Small intestine (tissue), 7 donors: ENCODE measurements at regions not wholly inside any gene's neighbourhood (a gene's known extent, or its start where the extent isn't known, plus 50 kb on each side); places are given as distances from the start of the nearest gene placed in this dataset.

ENCODE experiments used
- DNase-seq, 2 donors: peaks; one replicate each; pipeline versions ENCODE4 v3.0.0 to v3.0.0-alpha.2; 2013
- FAIRE-seq: peaks from 2 replicates; lab custom pipeline; 2012; peaks lifted over from hg19 to GRCh38; lab: Jason Lieb, UNC
- H3K27ac ChIP-seq, 3 donors: one replicate each; pipeline ENCODE4 v1.5.1; 2013; ENCODE audit warnings: low read length in 2 of 3, mild to moderate bottlenecking in 2 of 3, control low read depth in 1 of 3, inconsistent platforms in 1 of 3, low read depth in 1 of 3, moderate library complexity in 1 of 3
- H3K27me3 ChIP-seq, 3 donors: one replicate each; pipeline ENCODE4 v1.6.1; 2013; ENCODE audit warnings: low read length in 3 of 3, inconsistent platforms in 1 of 3; ENCODE audit not compliant: control insufficient read depth in 3 of 3, insufficient read depth in 3 of 3
- H3K36me3 ChIP-seq, 3 donors: one replicate each; pipeline ENCODE4 v1.6.1; 2013; ENCODE audit warnings: low read length in 3 of 3, inconsistent platforms in 1 of 3, low read depth in 1 of 3, mild to moderate bottlenecking in 1 of 3, moderate library complexity in 1 of 3; ENCODE audit not compliant: control insufficient read depth in 3 of 3, insufficient read depth in 2 of 3
- H3K4me1 ChIP-seq, 3 donors: one replicate each; pipeline ENCODE4 v1.6.1; 2013; ENCODE audit warnings: low read length in 2 of 3, inconsistent platforms in 1 of 3, low read depth in 1 of 3, mild to moderate bottlenecking in 1 of 3, moderate library complexity in 1 of 3; ENCODE audit not compliant: control insufficient read depth in 3 of 3, insufficient read depth in 2 of 3
- H3K4me3 ChIP-seq, 3 donors: one replicate each; pipeline ENCODE4 v1.5.1; 2013; ENCODE audit warnings: low read length in 3 of 3, control low read depth in 1 of 3, inconsistent platforms in 1 of 3, low read depth in 1 of 3, mild to moderate bottlenecking in 1 of 3, moderate library complexity in 1 of 3
- H3K9me3 ChIP-seq, 2 donors: one replicate each; pipeline ENCODE4 v1.6.1; 2013; ENCODE audit warnings: low read depth in 1 of 2, low read length in 1 of 2; ENCODE audit not compliant: control insufficient read depth in 2 of 2, insufficient read depth in 1 of 2
- WGBS, 3 donors: extraction: QIAGEN DNeasy Blood & Tissue Kit; methylation state at CpG; one replicate each; pipeline ENCODE4 v1.1.7; 2013; 5-methylcytosine and 5-hydroxymethylcytosine counted together
- donor health status: healthy with polysubstance abuse.
- donor health status: control.
- donor health status: control.
- donor health status: Bipolar disorder and iron deficiency.
- donor health status: healthy.

GRCh38 chr5:125219710-125220109 is 473.3 kb upstream of the ZNF608 start:
- H3K9me3 ChIP-seq: no peaks in the 10 kb centered on the region
- H3K4me1 ChIP-seq: no peaks in the 10 kb centered on the region
- H3K27me3 ChIP-seq: no peaks in the 10 kb centered on the region
- H3K36me3 ChIP-seq: no peaks in the 10 kb centered on the region
- no peak overlapping the region for H3K27ac ChIP-seq
- FAIRE-seq (no peak), DNase-seq (no peak)
- no peak overlapping the region for H3K4me3 ChIP-seq

GRCh38 chr5:125220284-125220683 is 473.8 kb upstream of the ZNF608 start:
- Histone ChIP-seq H3K36me3 (no peaks in the 10 kb centered on the region), H3K9me3 (no peaks in the 10 kb centered on the region), H3K27me3 (no peaks in the 10 kb centered on the region), H3K4me1 (no peaks in the 10 kb centered on the region), H3K4me3 (no peak overlapping the region), H3K27ac (no peak overlapping the region)
- no peak for FAIRE-seq
- WGBS, 3 donors: 86 to 91% (median 89%) methylated on average over 1 of the region's 1 CpG
- no peak for DNase-seq

- H3K4me1 ChIP-seq: no peaks in the 10 kb centered on the region
- H3K4me3 ChIP-seq: no peak overlapping the region
- no peaks in the 10 kb centered on the region for H3K36me3 ChIP-seq
- no peaks in the 10 kb centered on the region for H3K27me3 ChIP-seq
- WGBS, 3 donors: 80 to 85% (median 83%) methylated on average over 7 of the region's 7 CpGs
- no peak for FAIRE-seq
- H3K27ac ChIP-seq: no peak overlapping the region
- H3K9me3 ChIP-seq: no peaks in the 10 kb centered on the region
- no peak for DNase-seq
These were observed 476.3 kb upstream of the ZNF608 start for GRCh38 chr5:125222597-125223240.

- no peak for DNase-seq
- Histone ChIP-seq H3K9me3 (no peaks in the 10 kb centered on the region), H3K4me1 (no peaks in the 10 kb centered on the region), H3K27me3 (no peaks in the 10 kb centered on the region), H3K36me3 (no peaks in the 10 kb centered on the region), H3K4me3 (no peak overlapping the region), H3K27ac (no peak overlapping the region)
- WGBS, 3 donors: 42 to 49% (median 49%) methylated on average over 2 of the region's 2 CpGs
- no peak for FAIRE-seq
These were observed 479.0 kb upstream of the ZNF608 start for GRCh38 chr5:125225424-125225823.

- no peak for DNase-seq
- Histone ChIP-seq H3K27me3 (no peaks in the 10 kb centered on the region), H3K9me3 (no peaks in the 10 kb centered on the region), H3K27ac (no peak overlapping the region), H3K4me1 (no peaks in the 10 kb centered on the region), H3K36me3 (no peaks in the 10 kb centered on the region), H3K4me3 (no peak overlapping the region)
- no peak for FAIRE-seq
- WGBS, 3 donors: 88 to 91% (median 89%) methylated on average over 4 of the region's 4 CpGs
These were observed 480.4 kb upstream of the ZNF608 start for GRCh38 chr5:125226825-125227224.

GRCh38 chr5:125227333-125228095 is 481.1 kb upstream of the ZNF608 start:
- H3K36me3 ChIP-seq: no peaks in the 10 kb centered on the region
- H3K4me1 ChIP-seq: no peaks in the 10 kb centered on the region
- no peaks in the 10 kb centered on the region for H3K9me3 ChIP-seq
- WGBS, 3 donors: 81 to 88% (median 84%) methylated on average over 7 of the region's 7 CpGs
- FAIRE-seq: no peak
- H3K4me3 ChIP-seq: no peak overlapping the region
- H3K27ac ChIP-seq: no peak overlapping the region
- DNase-seq: peak; percentile 6 to 31
- H3K27me3 ChIP-seq: no peaks in the 10 kb centered on the region

GRCh38 chr5:125228363-125229070 is 482.1 kb upstream of the ZNF608 start:
- WGBS, 3 donors: 62 to 68% (median 63%) methylated on average over 4 of the region's 4 CpGs
- no peak for FAIRE-seq

GRCh38 chr5:125229556-125229955 is 483.1 kb upstream of the ZNF608 start:
- 92 to 95% (median 95%) methylated on average over 4 of the region's 4 CpGs for WGBS, 3 donors
- Histone ChIP-seq H3K27ac (no peak overlapping the region), H3K4me1 (no peaks in the 10 kb centered on the region), H3K9me3 (no peaks in the 10 kb centered on the region), H3K27me3 (no peaks in the 10 kb centered on the region), H3K36me3 (no peaks in the 10 kb centered on the region), H3K4me3 (no peak overlapping the region)
- no peak for DNase-seq
- FAIRE-seq: no peak

More at GRCh38 chr5:125228363-125229070, 482.1 kb upstream of the ZNF608 start:
- Histone ChIP-seq H3K27me3 (no peaks in the 10 kb centered on the region), H3K4me1 (no peaks in the 10 kb centered on the region), H3K36me3 (no peaks in the 10 kb centered on the region), H3K27ac (no peak overlapping the region), H3K9me3 (no peaks in the 10 kb centered on the region), H3K4me3 (no peak overlapping the region)
- no peak for DNase-seq
